Activated CD8-positive, alpha-beta memory T cell treated with anti-CD3 and anti-CD28 coated beads, Interleukin-2, amount 50 U/mL, for 24 hours (primary cell): ENCODE measurements at regions not wholly inside any gene's neighbourhood (a gene's known extent, or its start where the extent isn't known, plus 50 kb on each side); places are given as distances from the start of the nearest gene placed in this dataset.
"Not testable (repeated sequence)": the region's sequence is repeated elsewhere in the genome, so short reads cannot be mapped to it uniquely, and the experiment has no call there.

ENCODE experiments used
- DNase-seq: peaks from one replicate; pipeline ENCODE4 v3.0.0-alpha.2; 2020; ENCODE audit errors: extremely low read depth

GRCh38 chr22:25281675-25282345 lies 62.4 kb downstream of the CRYBB2 start:
- DNase-seq = no peak

GRCh38 chr22:25282346-25282670 lies 62.9 kb downstream of the CRYBB2 start:
- DNase-seq = no peak

GRCh38 chr22:25282671-25283561 lies 63.5 kb downstream of the CRYBB2 start:
- DNase-seq = no peak

DNA sequence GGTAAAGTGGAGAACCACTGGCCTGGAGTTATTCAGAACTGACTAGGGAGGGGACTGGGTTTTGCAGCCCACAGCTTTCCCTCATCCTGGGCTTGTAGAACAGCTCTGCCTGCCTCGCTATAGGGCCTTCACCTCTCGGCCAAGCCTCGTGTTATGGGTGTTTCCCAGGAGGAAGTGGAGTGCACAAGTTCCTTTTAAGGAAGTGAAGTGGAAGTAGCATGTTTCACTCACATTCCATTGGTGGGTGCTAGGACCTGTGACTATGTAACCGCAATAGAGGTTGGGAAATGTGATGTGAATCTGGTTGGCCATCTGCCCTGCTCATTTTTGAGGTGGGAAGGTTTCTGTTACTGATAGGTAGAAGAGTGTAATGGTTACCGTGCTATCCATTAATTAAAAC lies 69.0 kb downstream of the CRYBB2 start:
- not testable (repeated sequence) for DNase-seq

DNA sequence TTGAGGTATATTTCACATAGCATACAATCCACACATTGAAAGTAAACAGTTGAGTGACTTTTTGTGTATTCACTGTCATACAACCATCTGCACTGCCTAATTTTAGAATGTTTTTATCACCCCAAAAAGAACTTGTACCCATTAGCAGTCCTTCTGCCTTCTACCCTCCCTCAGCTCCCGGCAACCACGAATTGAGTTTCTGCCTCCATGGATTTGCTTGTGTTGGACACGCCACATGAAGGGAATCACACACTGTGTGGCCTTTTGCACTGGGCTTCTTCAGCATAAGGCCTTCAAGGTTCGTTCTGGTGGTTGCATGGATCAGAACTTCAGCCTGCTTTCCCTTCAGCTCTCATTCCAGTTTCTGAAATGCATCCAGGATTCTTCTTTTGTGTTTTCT lies 82.5 kb downstream of the CRYBB2 start:
- not testable (repeated sequence) for DNase-seq

DNA sequence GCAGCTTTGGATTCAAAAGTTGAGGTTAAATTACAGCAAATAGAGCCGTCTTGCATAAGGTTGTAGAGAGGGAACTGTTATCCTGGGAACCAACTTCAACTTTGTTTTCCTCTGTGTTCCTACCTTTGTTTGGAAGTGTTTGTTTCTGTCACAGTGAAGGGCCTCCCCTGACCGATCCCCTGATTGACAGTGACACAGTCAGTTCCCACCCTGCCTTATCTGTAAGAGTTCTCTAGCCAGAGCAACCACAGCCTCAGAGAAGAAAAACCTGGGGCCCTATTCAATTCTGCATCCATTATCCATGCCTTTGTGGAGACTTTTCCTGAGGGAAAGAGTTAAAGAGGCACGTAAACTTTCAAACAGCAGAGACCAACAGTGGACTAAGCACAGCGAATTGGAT lies 90.1 kb downstream of the CRYBB2 start:
- DNase-seq = not testable (repeated sequence)

GRCh38 chr22:25311924-25312323 lies 92.5 kb downstream of the CRYBB2 start:
- not testable (repeated sequence) for DNase-seq

DNA sequence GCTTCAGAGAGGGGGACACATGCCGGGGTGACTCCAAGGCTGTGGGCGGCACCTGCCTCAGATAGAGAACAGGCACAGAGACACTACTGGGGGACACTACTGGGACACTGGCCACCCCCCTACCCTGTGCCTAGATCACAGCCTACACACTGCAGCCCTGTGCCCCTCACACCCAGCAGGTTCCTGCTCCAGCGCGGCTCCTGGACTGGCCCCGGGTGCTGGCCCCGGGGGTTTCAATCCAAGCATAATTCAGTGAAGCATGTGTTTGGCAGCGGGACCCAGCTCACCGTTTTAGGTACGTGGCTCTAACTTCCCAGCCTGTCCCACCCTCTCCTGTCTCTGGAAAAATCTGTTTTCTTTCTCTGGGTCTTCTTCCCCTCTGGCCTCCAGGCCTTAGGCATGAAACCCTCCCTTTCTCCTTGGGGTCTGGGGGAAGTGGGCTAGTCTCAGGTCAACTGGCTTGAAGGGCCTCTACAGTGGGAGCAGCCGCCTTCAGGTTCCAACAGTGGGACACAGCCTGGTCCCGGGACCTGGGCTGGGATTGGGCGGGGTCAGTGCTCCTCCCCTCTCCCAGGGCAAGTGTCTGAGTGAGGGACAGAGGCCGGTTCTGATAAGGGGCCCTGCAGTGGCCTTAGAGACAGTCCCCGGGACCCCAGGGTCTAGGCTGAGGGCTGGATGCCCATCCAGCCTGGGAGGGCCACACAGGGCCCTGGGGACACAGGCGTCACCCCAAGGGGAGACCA lies 98.8 kb downstream of the CRYBB2 start:
- no peak for DNase-seq

DNA sequence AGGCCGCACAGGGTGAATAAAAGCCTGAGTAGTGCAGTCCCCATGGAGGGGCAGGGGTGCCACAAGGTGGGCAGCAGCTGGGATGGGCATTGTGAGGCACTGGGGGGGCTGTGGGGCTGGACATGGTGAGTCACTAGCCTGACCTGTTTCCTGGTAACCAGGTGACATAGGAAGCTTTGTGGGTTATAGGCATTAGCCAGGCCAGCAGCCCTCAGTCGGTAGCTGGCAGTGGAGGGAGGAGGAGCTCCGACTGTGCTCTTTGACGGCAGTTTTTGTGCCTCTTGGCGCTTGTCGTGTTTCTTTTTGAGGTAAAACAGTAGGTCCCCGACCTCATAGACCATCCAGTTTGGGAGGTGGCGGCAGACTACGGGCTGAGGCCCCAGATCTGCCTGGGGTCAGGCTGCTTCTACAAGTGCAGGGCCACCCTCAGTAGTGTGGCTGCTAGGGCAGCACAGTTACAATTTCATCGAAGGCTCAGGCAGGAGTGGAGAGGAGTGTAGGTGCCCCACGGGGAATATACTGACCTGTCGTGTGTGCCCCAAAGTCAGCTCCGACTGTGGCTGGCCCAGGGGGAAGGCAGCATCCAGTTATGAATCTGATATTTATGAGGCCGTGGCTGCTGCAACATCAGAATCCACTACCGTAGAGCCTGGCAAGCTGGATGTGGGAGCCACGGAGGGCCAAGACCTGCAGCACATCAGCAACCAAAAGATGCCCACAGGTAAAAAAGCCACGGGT lies 107.7 kb downstream of the CRYBB2 start:
- no peak for DNase-seq

DNA sequence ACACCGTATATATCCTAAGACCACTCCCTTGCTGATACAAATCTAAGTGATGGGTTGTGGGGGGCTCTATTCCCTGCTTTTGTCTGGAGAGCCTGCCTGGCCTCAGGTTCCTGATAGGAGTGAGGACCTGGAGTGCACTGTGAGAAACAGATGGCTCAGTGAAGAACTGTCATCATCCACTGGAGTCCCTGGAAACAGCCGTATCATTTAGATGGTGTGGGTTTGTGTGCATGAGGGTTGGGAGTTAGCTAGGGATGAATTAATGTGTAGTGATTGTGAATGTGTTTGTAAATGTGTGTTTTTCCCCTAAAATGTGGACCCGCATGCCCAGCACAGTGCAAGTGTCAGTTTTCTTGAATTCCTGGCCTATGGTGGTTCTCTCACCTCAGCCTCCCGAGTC lies 111.6 kb downstream of the CRYBB2 start:
- DNase-seq = no peak

GRCh38 chr22:25331911-25332310 lies 112.5 kb downstream of the CRYBB2 start:
- DNase-seq = not testable (repeated sequence)

- no peak for DNase-seq
Observed at GRCh38 chr22:25332386-25332785, 112.9 kb downstream of the CRYBB2 start.

DNA sequence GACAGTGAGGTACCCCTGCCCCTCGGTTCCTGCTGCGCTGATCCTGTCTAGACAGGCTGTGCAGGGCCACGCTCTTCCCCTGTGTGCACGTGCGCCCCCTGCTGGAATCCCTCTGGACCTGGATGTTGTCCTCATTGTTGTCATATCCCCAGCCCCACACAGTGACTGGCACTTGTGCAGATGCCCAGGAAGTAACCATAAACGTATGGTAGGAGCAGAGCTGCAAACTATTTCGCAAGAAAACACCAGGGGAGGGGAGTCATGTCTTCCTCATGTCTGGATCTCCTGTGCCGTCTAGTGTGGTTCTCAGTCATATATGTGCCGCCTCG lies 114.7 kb downstream of the CRYBB2 start:
- DNase-seq = peak; percentile 17

GRCh38 chr22:25334631-25335030 lies 115.2 kb downstream of the CRYBB2 start:
- not testable (repeated sequence) for DNase-seq

- not testable (repeated sequence) for DNase-seq
Observed at GRCh38 chr22:25335276-25335675, 115.8 kb downstream of the CRYBB2 start.

DNA sequence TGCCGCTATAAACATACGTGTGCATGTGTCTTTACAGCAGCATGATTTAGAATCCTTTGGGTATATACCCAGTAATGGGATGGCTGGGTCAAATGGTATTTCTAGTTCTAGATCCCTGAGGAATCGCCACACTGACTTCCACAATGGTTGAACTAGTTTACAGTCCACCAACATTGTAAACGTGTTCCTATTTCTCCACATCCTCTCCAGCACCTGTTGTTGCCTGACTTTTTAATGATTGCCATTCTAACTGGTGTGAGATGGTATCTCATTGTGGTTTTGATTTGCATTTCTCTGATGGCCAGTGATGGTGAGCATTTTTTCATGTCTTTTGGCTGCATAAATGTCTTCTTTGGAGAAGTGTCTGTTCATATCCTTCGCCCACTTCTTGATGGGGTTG lies 121.1 kb downstream of the CRYBB2 start:
- DNase-seq = not testable (repeated sequence)

GRCh38 chr22:25344366-25344765 lies 124.9 kb downstream of the CRYBB2 start:
- not testable (repeated sequence) for DNase-seq

DNA sequence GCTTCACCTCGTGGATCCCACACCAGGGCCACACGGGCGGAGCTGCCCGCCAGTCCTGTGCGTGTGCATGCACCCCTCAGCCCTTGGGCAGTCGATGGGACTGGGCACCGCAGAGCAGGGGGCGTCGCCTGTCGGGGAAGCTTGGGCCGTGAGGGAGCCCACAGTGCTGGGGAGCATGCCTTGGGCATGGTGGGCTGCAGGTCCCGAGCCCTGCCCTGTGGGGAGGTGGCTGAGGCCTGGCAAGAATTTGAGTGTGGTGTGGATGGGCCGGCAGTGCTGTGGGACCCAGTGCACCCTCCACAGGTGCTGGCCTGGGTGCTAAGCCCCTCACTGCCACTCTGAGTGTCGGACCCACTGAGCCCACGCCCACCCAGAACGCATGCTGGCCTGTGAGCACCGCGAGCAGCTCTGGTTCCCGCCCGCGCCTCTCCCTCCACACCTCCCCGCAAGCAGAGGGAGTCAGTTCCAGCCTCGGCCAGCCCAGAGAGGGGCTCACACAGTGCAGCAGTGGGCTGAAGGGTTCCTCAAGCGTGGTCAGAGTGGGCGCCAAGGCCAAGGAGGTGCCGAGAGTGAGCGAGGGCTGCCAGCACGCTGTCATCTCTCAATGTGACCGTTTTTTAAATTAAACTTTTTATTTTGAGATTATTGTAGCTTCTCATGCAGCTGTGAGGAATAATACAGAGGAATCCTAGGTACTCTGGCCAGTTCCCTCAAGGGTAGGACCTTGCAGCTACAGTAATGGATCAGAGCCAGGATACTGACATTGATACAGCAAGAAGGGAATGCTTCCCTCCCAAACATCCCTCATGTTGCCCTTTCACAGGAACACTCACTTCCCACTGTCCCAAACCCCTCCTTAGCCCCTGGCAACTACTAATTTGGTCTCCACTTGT lies 127.7 kb downstream of the CRYBB2 start:
- no peak for DNase-seq

GRCh38 chr22:25347752-25348102 lies 128.3 kb downstream of the CRYBB2 start:
- no peak for DNase-seq

DNA sequence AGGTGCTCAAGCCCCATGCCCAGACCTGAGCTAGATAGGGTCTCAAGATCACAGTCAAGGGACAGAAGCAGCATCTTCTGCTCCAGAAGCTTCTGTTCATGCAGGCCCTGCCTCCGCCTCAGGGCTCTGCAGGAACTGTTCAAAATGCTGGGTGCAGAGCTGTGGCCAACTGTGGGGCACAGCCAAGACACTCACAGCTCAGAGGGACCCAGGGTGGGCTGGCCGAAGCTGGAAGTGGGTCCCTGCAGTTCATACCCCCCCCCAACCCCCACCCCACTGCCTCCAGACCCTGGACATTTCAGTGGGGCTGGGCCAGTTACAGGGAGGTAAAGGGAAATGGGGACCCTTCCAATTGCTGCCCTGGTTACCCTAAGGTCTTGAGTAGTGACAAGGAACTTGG lies 129.0 kb downstream of the CRYBB2 start:
- DNase-seq = no peak

GRCh38 chr22:25348996-25349395 lies 129.6 kb downstream of the CRYBB2 start:
- DNase-seq = not testable (repeated sequence)
